ENCODE measurements at regions not wholly inside any gene's neighbourhood (a gene's known extent, or its start where the extent isn't known, plus 50 kb on each side); places are given as distances from the start of the nearest gene placed in this dataset.

- TF ChIP-seq POLR2AphosphoS5 (IDR thresholded peaks at IDR 0.05) (no peak), POLR2A (IDR thresholded peaks at IDR 0.05) (no peak), CTCF (IDR thresholded peaks at IDR 0.05) (no peak)
Observed at GRCh38 chr6:15088904-15089568, 156.8 kb upstream of the JARID2 start.

Data from sigmoid colon (tissue), 4 donors.